Uterus (tissue), 3 donors: ENCODE measurements at regions not wholly inside any gene's neighbourhood (a gene's known extent, or its start where the extent isn't known, plus 50 kb on each side); places are given as distances from the start of the nearest gene placed in this dataset.
A peak's percentile ranks its signal among the peaks of the same experiment; 100 is the strongest.

Experiments
- DNase-seq, 2 donors: peaks; one replicate each; pipeline ENCODE4 v3.0.0-alpha.2; 2019 to 2020
- H3K27ac ChIP-seq, 2 donors: fragments of 200-600 bp; sonication (generic); 1 replicate in 1 of 2; 2 replicates in 1 of 2; pipeline ENCODE4 v1.5.1; 2016 to 2018
- H3K27me3 ChIP-seq, 2 donors: fragments of 200-600 bp; sonication (generic); one replicate each; pipeline ENCODE4 v1.5.1; 2018 to 2019; ENCODE audit warnings: control low read depth in 1 of 2
- H3K36me3 ChIP-seq, 2 donors: fragments of 200-600 bp; sonication (generic); one replicate each; pipeline ENCODE4 v1.5.1; 2019; ENCODE audit warnings: control low read depth in 1 of 2
- H3K4me1 ChIP-seq, 2 donors: fragments of 200-600 bp; sonication (generic); one replicate each; pipeline ENCODE4 v1.5.1; 2018 to 2019; ENCODE audit warnings: control low read depth in 1 of 2
- H3K4me3 ChIP-seq, 2 donors: fragments of 200-600 bp; sonication (generic); 1 replicate in 1 of 2; 2 replicates in 1 of 2; pipeline ENCODE4 v1.5.1; 2018 to 2019; ENCODE audit warnings: mild to moderate bottlenecking in 1 of 2
- H3K9me3 ChIP-seq, 2 donors: fragments of 200-600 bp; sonication (generic); one replicate each; pipeline ENCODE4 v1.5.1; 2019; ENCODE audit warnings: control low read depth in 1 of 2
- POLR2A ChIP-seq, 2 donors: fragments of 450-650 bp; IDR thresholded peaks; one replicate each; pipeline ENCODE4 v1.6.1; 2016; ENCODE audit warnings: antibody characterized with exemption in 2 of 2, mild to moderate bottlenecking in 1 of 2, moderate library complexity in 1 of 2
- intact Hi-C: fragments of 100-400 bp; cut with DNase I; formaldehyde crosslinking; loops from one replicate; pipeline ENCODE4 v1.15.1; 2023; ENCODE audit warnings: low total_unique reads
- TF ChIP-seq, protein P1 (sequence below), 4 experiments: fragments of 200-600 bp in 2 of 4; fragments of 450-650 bp in 2 of 4; sonication (generic) in 2 of 4; IDR thresholded peaks; one replicate each; pipeline ENCODE4 v1.5.1; 2016 to 2019; ENCODE audit warnings: antibody characterized with exemption in 4 of 4, mild to moderate bottlenecking in 2 of 4, moderate library complexity in 1 of 4
- donor health status: DM: yes; HTN: yes; CAD: no.

DNA sequence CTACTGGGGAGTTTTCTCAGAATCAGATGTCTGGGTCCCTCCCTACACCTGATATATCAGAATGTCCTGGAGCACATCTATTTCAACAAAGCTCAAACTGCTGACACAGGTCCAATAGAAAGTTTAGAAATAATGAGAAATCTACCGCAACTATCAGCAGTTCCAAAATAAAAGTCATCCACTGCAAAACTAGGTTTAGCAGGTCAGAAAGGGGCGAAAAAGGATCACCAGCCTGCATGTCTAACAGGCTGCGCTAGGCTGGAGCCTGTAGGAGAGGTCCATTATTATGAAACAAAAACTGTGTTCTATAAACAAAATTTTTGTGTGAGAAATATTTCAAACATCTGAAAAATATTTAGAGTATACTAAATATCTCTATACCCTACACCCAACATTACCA is 84.1 kb upstream of the RNF38 start:
- Histone ChIP-seq H3K4me3 (no peak overlapping the region), H3K9me3 (no peaks in the 10 kb centered on the region), H3K36me3 (no peaks in the 10 kb centered on the region), H3K4me1 (no peaks in the 10 kb centered on the region), H3K27ac (no peak overlapping the region), H3K27me3 (no peaks in the 10 kb centered on the region)
- intact Hi-C loops: no loop called here
- TF ChIP-seq, protein P1, sequence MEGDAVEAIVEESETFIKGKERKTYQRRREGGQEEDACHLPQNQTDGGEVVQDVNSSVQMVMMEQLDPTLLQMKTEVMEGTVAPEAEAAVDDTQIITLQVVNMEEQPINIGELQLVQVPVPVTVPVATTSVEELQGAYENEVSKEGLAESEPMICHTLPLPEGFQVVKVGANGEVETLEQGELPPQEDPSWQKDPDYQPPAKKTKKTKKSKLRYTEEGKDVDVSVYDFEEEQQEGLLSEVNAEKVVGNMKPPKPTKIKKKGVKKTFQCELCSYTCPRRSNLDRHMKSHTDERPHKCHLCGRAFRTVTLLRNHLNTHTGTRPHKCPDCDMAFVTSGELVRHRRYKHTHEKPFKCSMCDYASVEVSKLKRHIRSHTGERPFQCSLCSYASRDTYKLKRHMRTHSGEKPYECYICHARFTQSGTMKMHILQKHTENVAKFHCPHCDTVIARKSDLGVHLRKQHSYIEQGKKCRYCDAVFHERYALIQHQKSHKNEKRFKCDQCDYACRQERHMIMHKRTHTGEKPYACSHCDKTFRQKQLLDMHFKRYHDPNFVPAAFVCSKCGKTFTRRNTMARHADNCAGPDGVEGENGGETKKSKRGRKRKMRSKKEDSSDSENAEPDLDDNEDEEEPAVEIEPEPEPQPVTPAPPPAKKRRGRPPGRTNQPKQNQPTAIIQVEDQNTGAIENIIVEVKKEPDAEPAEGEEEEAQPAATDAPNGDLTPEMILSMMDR (IDR thresholded peaks at IDR 0.05): no peak
- no peak for TF ChIP-seq POLR2A (IDR thresholded peaks at IDR 0.05)
- DNase-seq: no peak

DNA sequence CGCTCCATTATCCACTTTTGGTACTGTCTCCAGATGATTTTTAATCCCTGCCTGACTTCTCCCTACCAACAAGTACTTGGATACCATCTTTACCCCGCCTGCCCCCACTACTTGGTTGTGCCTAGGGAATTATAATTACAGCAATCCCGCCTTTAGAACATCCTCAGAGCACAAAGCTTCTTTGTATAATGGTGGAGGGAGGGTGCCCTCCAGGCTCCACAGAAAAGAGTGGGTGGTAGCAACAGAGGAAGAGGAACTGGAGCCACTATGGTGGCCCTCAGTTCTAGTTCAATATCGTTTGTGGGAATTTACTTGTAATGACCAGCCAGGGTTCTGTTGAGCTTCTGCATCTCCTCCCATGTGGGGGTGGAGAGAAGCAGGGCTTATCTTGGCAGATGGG is 79.0 kb upstream of the RNF38 start:
- no peaks in the 10 kb centered on the region for H3K27me3 ChIP-seq
- no peak overlapping the region for H3K27ac ChIP-seq
- DNase-seq: no peak
- H3K9me3 ChIP-seq: no peaks in the 10 kb centered on the region
- no peaks in the 10 kb centered on the region for H3K4me1 ChIP-seq
- intact Hi-C loops: no loop called here
- TF ChIP-seq POLR2A (IDR thresholded peaks at IDR 0.05): no peak
- TF ChIP-seq, protein P1 (IDR thresholded peaks at IDR 0.05): no peak
- no peak overlapping the region for H3K4me3 ChIP-seq
- no peaks in the 10 kb centered on the region for H3K36me3 ChIP-seq

DNA sequence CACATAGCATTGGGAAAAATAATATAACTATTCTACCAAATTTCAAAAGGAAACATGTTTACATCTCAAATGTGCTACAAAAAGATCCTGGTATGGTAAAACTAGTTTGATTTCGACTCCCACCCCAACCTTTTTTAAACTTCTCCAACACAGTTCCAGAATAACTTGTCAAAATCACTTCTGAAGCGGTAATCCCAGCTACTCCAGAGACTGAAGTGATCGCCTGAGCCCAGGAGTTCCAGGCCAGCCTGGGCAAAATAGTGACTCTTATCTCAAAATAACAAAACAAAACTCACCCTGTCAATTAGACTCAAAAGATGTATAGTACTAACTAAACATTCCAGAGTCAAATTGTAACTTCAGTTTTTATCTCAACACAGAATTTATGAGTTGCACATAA is 71.3 kb upstream of the RNF38 start:
- DNase-seq: no peak
- intact Hi-C loops: no loop called here
- H3K9me3 ChIP-seq: no peaks in the 10 kb centered on the region
- no peak for TF ChIP-seq POLR2A (IDR thresholded peaks at IDR 0.05)
- TF ChIP-seq, protein P1 (IDR thresholded peaks at IDR 0.05): no peak
- H3K27ac ChIP-seq: peak overlapping the region; percentile 77 to 84
- H3K4me3 ChIP-seq: peak overlapping the region in 1 of 2 donors; percentile 26
- H3K27me3 ChIP-seq: no peaks in the 10 kb centered on the region
- H3K36me3 ChIP-seq: no peaks in the 10 kb centered on the region
- H3K4me1 ChIP-seq: peaks cover 0 to 19% of the 10 kb centered on the region in 2 donors

GRCh38 chr9:36470643-36471290 is 70.7 kb upstream of the RNF38 start:
- TF ChIP-seq POLR2A (IDR thresholded peaks at IDR 0.05): no peak
- TF ChIP-seq, protein P1 (IDR thresholded peaks at IDR 0.05): no peak
- peak; percentile 34 to 40 for DNase-seq
- Histone ChIP-seq H3K36me3 (no peaks in the 10 kb centered on the region), H3K4me3 (peak overlapping the region; percentile 16 to 26), H3K4me1 (peaks cover 0 to 19% of the 10 kb centered on the region in 2 donors), H3K27ac (peak overlapping the region; percentile 77 to 84), H3K9me3 (no peaks in the 10 kb centered on the region), H3K27me3 (no peaks in the 10 kb centered on the region)
- intact Hi-C loops: no loop called here

GRCh38 chr9:36463467-36463866 is 63.4 kb upstream of the RNF38 start:
- TF ChIP-seq POLR2A (IDR thresholded peaks at IDR 0.05): no peak
- TF ChIP-seq, protein P1 (IDR thresholded peaks at IDR 0.05): no peak
- Histone ChIP-seq H3K36me3 (no peaks in the 10 kb centered on the region), H3K4me1 (peaks cover 0 to 3% of the 10 kb centered on the region in 2 donors), H3K27ac (no peak overlapping the region), H3K4me3 (no peak overlapping the region), H3K27me3 (no peaks in the 10 kb centered on the region), H3K9me3 (no peaks in the 10 kb centered on the region)
- no peak for DNase-seq
- intact Hi-C loops: no loop called here
